CD1c-positive myeloid dendritic cell (primary cell): ENCODE measurements at regions not wholly inside any gene's neighbourhood (a gene's known extent, or its start where the extent isn't known, plus 50 kb on each side); places are given as distances from the start of the nearest gene placed in this dataset.
A peak's percentile ranks its signal among the peaks of the same experiment; 100 is the strongest.
"Not testable (repeated sequence)": the region's sequence is repeated elsewhere in the genome, so short reads cannot be mapped to it uniquely, and the experiment has no call there.

Source experiments
- DNase-seq: peaks from one replicate; pipeline ENCODE4 v3.0.0-alpha.2; 2016; ENCODE audit errors: extremely low spot score

- no peak for DNase-seq
These were observed 232.2 kb upstream of the RBBP8 start for GRCh38 chr18:22700920-22701319.

GRCh38 chr18:22701326-22701725, 231.8 kb upstream of the RBBP8 start:
- DNase-seq = no peak

- DNase-seq = no peak
These were observed 231.3 kb upstream of the RBBP8 start for GRCh38 chr18:22701795-22702194.

GRCh38 chr18:22702806-22703205, 230.3 kb upstream of the RBBP8 start:
- DNase-seq = no peak

GRCh38 chr18:22703883-22704585, 229.1 kb upstream of the RBBP8 start:
- peak; percentile 46 for DNase-seq

- DNase-seq = no peak
These were observed 228.6 kb upstream of the RBBP8 start for GRCh38 chr18:22704586-22704918.

GRCh38 chr18:22705328-22705727, 227.8 kb upstream of the RBBP8 start:
- no peak for DNase-seq

- DNase-seq = not testable (repeated sequence)
These were observed 227.1 kb upstream of the RBBP8 start for GRCh38 chr18:22706025-22706424.

- DNase-seq = no peak
These were observed 223.7 kb upstream of the RBBP8 start for GRCh38 chr18:22709288-22710060.

- DNase-seq = no peak
These were observed 222.4 kb upstream of the RBBP8 start for GRCh38 chr18:22710673-22711191.

GRCh38 chr18:22711192-22711685, 221.9 kb upstream of the RBBP8 start:
- DNase-seq = no peak

GRCh38 chr18:22713511-22713910, 219.6 kb upstream of the RBBP8 start:
- DNase-seq = no peak

- DNase-seq = not testable (repeated sequence)
These were observed 215.6 kb upstream of the RBBP8 start for GRCh38 chr18:22717536-22717935.

GRCh38 chr18:22723221-22723620, 209.9 kb upstream of the RBBP8 start:
- DNase-seq = no peak

GRCh38 chr18:22723773-22724172, 209.4 kb upstream of the RBBP8 start:
- no peak for DNase-seq

- no peak for DNase-seq
These were observed 206.7 kb upstream of the RBBP8 start for GRCh38 chr18:22726469-22726868.

GRCh38 chr18:22728016-22728415, 205.1 kb upstream of the RBBP8 start:
- no peak for DNase-seq

- DNase-seq = no peak
These were observed 204.5 kb upstream of the RBBP8 start for GRCh38 chr18:22728481-22729105.

GRCh38 chr18:22731398-22731797, 201.7 kb upstream of the RBBP8 start:
- DNase-seq = no peak

GRCh38 chr18:22734105-22734661, 198.9 kb upstream of the RBBP8 start:
- DNase-seq = no peak

- DNase-seq = no peak
These were observed 198.1 kb upstream of the RBBP8 start for GRCh38 chr18:22734791-22735627.
